Astrocyte (in vitro differentiated cells and primary cell): ENCODE measurements at regions not wholly inside any gene's neighbourhood (a gene's known extent, or its start where the extent isn't known, plus 50 kb on each side); places are given as distances from the start of the nearest gene placed in this dataset.

Experiments
- DNase-seq: peaks from one replicate; pipeline ENCODE4 v3.0.0-alpha.2; 2010; ENCODE audit warnings: low read depth
- FAIRE-seq: peaks from 2 replicates; lab custom pipeline; 2011; peaks lifted over from hg19 to GRCh38; lab: Jason Lieb, UNC
- H2AFZ ChIP-seq: 2 replicates; pipeline ENCODE4 v1.6.0; 2012; ENCODE audit warnings: low read depth, low read length, inconsistent platforms
- H3K27ac ChIP-seq: 2 replicates; pipeline ENCODE4 v1.5.1; 2011; ENCODE audit warnings: low read depth, low read length, inconsistent platforms
- H3K27me3 ChIP-seq: 2 replicates; pipeline ENCODE4 v1.6.0; 2011; ENCODE audit warnings: low read length, inconsistent platforms; ENCODE audit not compliant: insufficient read depth
- H3K36me3 ChIP-seq: 2 replicates; pipeline ENCODE4 v1.5.1; 2011; ENCODE audit warnings: low read length, inconsistent platforms; ENCODE audit not compliant: insufficient read depth
- H3K4me1 ChIP-seq: 2 replicates; pipeline ENCODE4 v1.5.1; 2011; ENCODE audit warnings: low read length, inconsistent platforms; ENCODE audit not compliant: insufficient read depth
- H3K4me2 ChIP-seq: 2 replicates; pipeline ENCODE4 v1.6.0; 2012; ENCODE audit warnings: low read length, inconsistent platforms
- H3K4me3 ChIP-seq: 2 replicates; pipeline ENCODE4 v1.5.1; 2011; ENCODE audit warnings: low read depth, mild to moderate bottlenecking, low read length, inconsistent platforms; ENCODE audit not compliant: insufficient read depth
- H3K79me2 ChIP-seq: 2 replicates; pipeline ENCODE4 v1.6.0; 2012; ENCODE audit warnings: mild to moderate bottlenecking, low read length, inconsistent platforms; ENCODE audit not compliant: insufficient read depth
- H3K9ac ChIP-seq: 2 replicates; pipeline ENCODE4 v1.6.0; 2012; ENCODE audit warnings: mild to moderate bottlenecking, low read length, inconsistent platforms
- H3K9me3 ChIP-seq: 2 replicates; pipeline ENCODE4 v1.5.1; 2012; ENCODE audit warnings: low read depth, mild to moderate bottlenecking, low read length, inconsistent platforms; ENCODE audit not compliant: insufficient read depth
- H4K20me1 ChIP-seq: 2 replicates; pipeline ENCODE4 v1.6.0; 2012; ENCODE audit warnings: low read length, inconsistent platforms; ENCODE audit not compliant: insufficient read depth
- H3K27ac Mint-ChIP-seq: one replicate; pipeline ENCODE4 v1.8.0; 2021; ENCODE audit warnings: mild to moderate bottlenecking, mixed read lengths; ENCODE audit not compliant: unreplicated experiment
- H3K27me3 Mint-ChIP-seq: one replicate; pipeline ENCODE4 v1.8.0; 2021; ENCODE audit warnings: low read depth, mixed read lengths; ENCODE audit not compliant: unreplicated experiment
- H3K36me3 Mint-ChIP-seq: one replicate; pipeline ENCODE4 v1.8.0; 2021; ENCODE audit warnings: low read depth, mixed read lengths; ENCODE audit not compliant: unreplicated experiment
- H3K4me1 Mint-ChIP-seq: one replicate; pipeline ENCODE4 v1.8.0; 2021; ENCODE audit warnings: low read depth, mixed read lengths; ENCODE audit not compliant: unreplicated experiment
- H3K4me3 Mint-ChIP-seq: one replicate; pipeline ENCODE4 v1.8.0; 2021; ENCODE audit warnings: mild to moderate bottlenecking, moderate library complexity, mixed read lengths; ENCODE audit not compliant: unreplicated experiment
- H3K9me3 Mint-ChIP-seq: one replicate; pipeline ENCODE4 v1.8.0; 2021; ENCODE audit warnings: mild to moderate bottlenecking, mixed read lengths; ENCODE audit not compliant: unreplicated experiment
- CTCF ChIP-seq: IDR thresholded peaks from 2 replicates; pipeline ENCODE4 v1.5.1; 2011; ENCODE audit warnings: low read depth, mild to moderate bottlenecking, inconsistent platforms, low read length, moderate library complexity; ENCODE audit not compliant: insufficient read depth
- EZH2 ChIP-seq: IDR thresholded peaks from 2 replicates; pipeline ENCODE4 v1.6.1; 2012; ENCODE audit warnings: mild to moderate bottlenecking, low read length, inconsistent platforms; ENCODE audit not compliant: insufficient read depth

- FAIRE-seq = no peak
- peaks cover 13% of the 10 kb centered on the region for H3K4me1 ChIP-seq
- TF ChIP-seq CTCF (no peak), EZH2 (no peak)
- H3K27me3 ChIP-seq = peaks cover 4% of the 10 kb centered on the region
- H3K9me3 ChIP-seq = no peaks in the 10 kb centered on the region
- H3K4me1 Mint-ChIP-seq = no peaks in the 10 kb centered on the region
- H3K4me2 ChIP-seq = no peak overlapping the region
- no peak overlapping the region for H3K9ac ChIP-seq
- no peak for DNase-seq
- H3K79me2 ChIP-seq = no peaks in the 10 kb centered on the region
- no peak overlapping the region for H3K27ac ChIP-seq
- no peaks in the 10 kb centered on the region for H4K20me1 ChIP-seq
- peaks cover 10% of the 10 kb centered on the region for H3K27me3 Mint-ChIP-seq
- H3K4me3 ChIP-seq = no peak overlapping the region
- H3K27ac Mint-ChIP-seq = no peak overlapping the region
- no peaks in the 10 kb centered on the region for H3K36me3 ChIP-seq
- no peak overlapping the region for H3K4me3 Mint-ChIP-seq
- H3K36me3 Mint-ChIP-seq = peaks cover 3% of the 10 kb centered on the region
- peaks cover 3% of the 10 kb centered on the region for H3K9me3 Mint-ChIP-seq
- H2AFZ ChIP-seq = no peak overlapping the region
Measured at GRCh38 chr14:65794674-65795279, 382.2 kb downstream of the FUT8 start.

GRCh38 chr14:65798216-65798615, 385.7 kb downstream of the FUT8 start:
- H4K20me1 ChIP-seq = no peaks in the 10 kb centered on the region
- H3K36me3 ChIP-seq = no peaks in the 10 kb centered on the region
- no peaks in the 10 kb centered on the region for H3K4me1 ChIP-seq
- no peak overlapping the region for H3K27ac Mint-ChIP-seq
- no peak overlapping the region for H3K27ac ChIP-seq
- H3K9me3 ChIP-seq = no peaks in the 10 kb centered on the region
- no peak overlapping the region for H2AFZ ChIP-seq
- H3K4me3 ChIP-seq = no peak overlapping the region
- no peaks in the 10 kb centered on the region for H3K79me2 ChIP-seq
- H3K9ac ChIP-seq = no peak overlapping the region
- DNase-seq (no peak), FAIRE-seq (no peak)
- H3K4me3 Mint-ChIP-seq = no peak overlapping the region
- H3K4me2 ChIP-seq = no peak overlapping the region
- H3K27me3 ChIP-seq = peaks cover 7% of the 10 kb centered on the region
- H3K9me3 Mint-ChIP-seq = peaks cover 3% of the 10 kb centered on the region
- H3K36me3 Mint-ChIP-seq = peaks cover 3% of the 10 kb centered on the region
- peaks cover 19% of the 10 kb centered on the region for H3K27me3 Mint-ChIP-seq
- no peak for TF ChIP-seq EZH2
- TF ChIP-seq CTCF = no peak
- no peaks in the 10 kb centered on the region for H3K4me1 Mint-ChIP-seq

- H3K27me3 Mint-ChIP-seq = peaks cover 23% of the 10 kb centered on the region
- no peak overlapping the region for H3K27ac Mint-ChIP-seq
- H3K9me3 Mint-ChIP-seq = peaks cover 3% of the 10 kb centered on the region
- TF ChIP-seq CTCF = no peak
- no peak for TF ChIP-seq EZH2
- H3K27ac ChIP-seq = no peak overlapping the region
- H3K27me3 ChIP-seq = peaks cover 12% of the 10 kb centered on the region
- no peaks in the 10 kb centered on the region for H3K4me1 ChIP-seq
- H4K20me1 ChIP-seq = no peaks in the 10 kb centered on the region
- FAIRE-seq (no peak), DNase-seq (no peak)
- H3K36me3 ChIP-seq = no peaks in the 10 kb centered on the region
- no peaks in the 10 kb centered on the region for H3K9me3 ChIP-seq
- no peak overlapping the region for H3K4me2 ChIP-seq
- H3K9ac ChIP-seq = no peak overlapping the region
- no peak overlapping the region for H3K4me3 Mint-ChIP-seq
- H3K4me3 ChIP-seq = no peak overlapping the region
- no peaks in the 10 kb centered on the region for H3K79me2 ChIP-seq
- no peak overlapping the region for H2AFZ ChIP-seq
- H3K4me1 Mint-ChIP-seq = no peaks in the 10 kb centered on the region
- H3K36me3 Mint-ChIP-seq = peaks cover 3% of the 10 kb centered on the region
Measured at GRCh38 chr14:65800694-65801093, 388.2 kb downstream of the FUT8 start.
